IMR-90 (cell line): ENCODE measurements at regions not wholly inside any gene's neighbourhood (a gene's known extent, or its start where the extent isn't known, plus 50 kb on each side); places are given as distances from the start of the nearest gene placed in this dataset.

Experiments
- CEBPB ChIP-seq: IDR thresholded peaks from 2 replicates; pipeline ENCODE4 v1.6.1; 2012; ENCODE audit warnings: low read depth, low read length, improper control_type of control experiment
- CTCF ChIP-seq: conservative IDR thresholded peaks from 2 replicates; pipeline ENCODE4 v1.5.1; 2012; ENCODE audit warnings: mild to moderate bottlenecking, low read depth, low read length, improper control_type of control experiment
- FOS ChIP-seq: fragments of 150-350 bp; IDR thresholded peaks from 2 replicates; pipeline ENCODE4 v1.6.1; 2016; ENCODE audit warnings: low read depth, low read length
- MAFK ChIP-seq: IDR thresholded peaks from 2 replicates; pipeline ENCODE4 v1.6.1; 2012; ENCODE audit warnings: low read depth, low read length, improper control_type of control experiment
- MAZ ChIP-seq: IDR thresholded peaks from 2 replicates; pipeline ENCODE4 v1.6.1; 2012; ENCODE audit warnings: low read depth, mild to moderate bottlenecking, low read length, improper control_type of control experiment, moderate library complexity, borderline replicate concordance
- POLR2A ChIP-seq: IDR thresholded peaks from 2 replicates; pipeline ENCODE4 v1.6.1; 2012; ENCODE audit warnings: mild to moderate bottlenecking, low read depth, low read length
- RAD21 ChIP-seq: IDR thresholded peaks from 2 replicates; pipeline ENCODE4 v1.6.1; 2012; ENCODE audit warnings: low read length, improper control_type of control experiment
- RCOR1 ChIP-seq: IDR thresholded peaks from 2 replicates; pipeline ENCODE4 v1.6.1; 2012; ENCODE audit warnings: mild to moderate bottlenecking, low read length, improper control_type of control experiment; ENCODE audit not compliant: insufficient replicate concordance
- RFX5 ChIP-seq: IDR thresholded peaks from 2 replicates; pipeline ENCODE4 v1.8.0; 2012; ENCODE audit warnings: low read depth, mild to moderate bottlenecking, low read length, moderate library complexity
- SMC3 ChIP-seq: fragments of 150-350 bp; IDR thresholded peaks from 2 replicates; pipeline ENCODE4 v1.6.1; 2016; ENCODE audit warnings: low read depth, mild to moderate bottlenecking, antibody characterized with exemption, low read length, moderate library complexity
- USF2 ChIP-seq: fragments of 150-350 bp; IDR thresholded peaks from 2 replicates; pipeline ENCODE4 v1.6.1; 2017; ENCODE audit warnings: mild to moderate bottlenecking, antibody characterized with exemption, low read length, low read depth

- no peak for TF ChIP-seq MAZ
- no peak for TF ChIP-seq CTCF
- TF ChIP-seq RFX5, result no peak
- no peak for TF ChIP-seq MAFK
- no peak for TF ChIP-seq RAD21
- no peak for TF ChIP-seq CEBPB
- TF ChIP-seq RCOR1, result no peak
- no peak for TF ChIP-seq SMC3
- no peak for TF ChIP-seq USF2
- TF ChIP-seq POLR2A, result no peak
- TF ChIP-seq FOS, result no peak
Observed at GRCh38 chr10:128536259-128536658, 410.0 kb upstream of the MKI67 start.
